Endothelial cell (in vitro differentiated cells): ENCODE measurements at regions not wholly inside any gene's neighbourhood (a gene's known extent, or its start where the extent isn't known, plus 50 kb on each side); places are given as distances from the start of the nearest gene placed in this dataset.
A peak's percentile ranks its signal among the peaks of the same experiment; 100 is the strongest.

Experiments
- DNase-seq: peaks from one replicate; pipeline ENCODE4 v3.0.0; 2021; ENCODE audit warnings: low spot score
- H3K27ac Mint-ChIP-seq: one replicate; pipeline ENCODE4 v1.8.0; 2021; ENCODE audit warnings: mixed read lengths, inconsistent platforms; ENCODE audit not compliant: unreplicated experiment
- H3K27me3 Mint-ChIP-seq: one replicate; pipeline ENCODE4 v1.8.0; 2021; ENCODE audit warnings: mild to moderate bottlenecking, moderate library complexity, mixed read lengths, inconsistent platforms; ENCODE audit not compliant: unreplicated experiment
- H3K36me3 Mint-ChIP-seq: one replicate; pipeline ENCODE4 v1.8.0; 2021; ENCODE audit warnings: mild to moderate bottlenecking, low read depth, mixed read lengths, inconsistent platforms; ENCODE audit not compliant: unreplicated experiment
- H3K4me1 Mint-ChIP-seq: one replicate; pipeline ENCODE4 v1.8.0; 2021; ENCODE audit warnings: mild to moderate bottlenecking, mixed read lengths, inconsistent platforms; ENCODE audit not compliant: unreplicated experiment
- H3K4me3 Mint-ChIP-seq: one replicate; pipeline ENCODE4 v1.8.0; 2021; ENCODE audit warnings: mild to moderate bottlenecking, mixed read lengths, inconsistent platforms; ENCODE audit not compliant: unreplicated experiment
- H3K9me3 Mint-ChIP-seq: one replicate; pipeline ENCODE4 v1.8.0; 2021; ENCODE audit warnings: mixed read lengths, inconsistent platforms; ENCODE audit not compliant: unreplicated experiment
- CTCF ChIP-seq: fragments of 200-600 bp; sonication (generic); IDR thresholded peaks from one replicate; pipeline ENCODE4 v1.5.0; 2021; ENCODE audit warnings: antibody characterized with exemption; ENCODE audit not compliant: unreplicated experiment

GRCh38 chr4:27702730-27703431, 842.2 kb downstream of the STIM2 start:
- Mint-ChIP-seq H3K36me3 (no peaks in the 10 kb centered on the region), H3K4me3 (no peak overlapping the region), H3K9me3 (no peaks in the 10 kb centered on the region), H3K27ac (no peak overlapping the region), H3K27me3 (no peaks in the 10 kb centered on the region), H3K4me1 (no peaks in the 10 kb centered on the region)
- TF ChIP-seq CTCF, result peak; percentile 36
- peak; percentile 15 for DNase-seq

- Mint-ChIP-seq H3K9me3 (no peaks in the 10 kb centered on the region), H3K36me3 (no peaks in the 10 kb centered on the region), H3K27me3 (no peaks in the 10 kb centered on the region), H3K4me1 (no peaks in the 10 kb centered on the region), H3K4me3 (no peak overlapping the region), H3K27ac (no peak overlapping the region)
- DNase-seq, result no peak
- TF ChIP-seq CTCF, result no peak
Observed at GRCh38 chr4:27703771-27704170, 843.1 kb downstream of the STIM2 start.

- Mint-ChIP-seq H3K36me3 (no peaks in the 10 kb centered on the region), H3K27me3 (no peaks in the 10 kb centered on the region), H3K27ac (no peak overlapping the region), H3K9me3 (no peaks in the 10 kb centered on the region), H3K4me1 (no peaks in the 10 kb centered on the region), H3K4me3 (no peak overlapping the region)
- no peak for DNase-seq
- no peak for TF ChIP-seq CTCF
Observed at GRCh38 chr4:27711041-27711440, 850.4 kb downstream of the STIM2 start.

- Mint-ChIP-seq H3K27me3 (no peaks in the 10 kb centered on the region), H3K27ac (no peak overlapping the region), H3K4me1 (no peaks in the 10 kb centered on the region), H3K36me3 (no peaks in the 10 kb centered on the region), H3K9me3 (no peaks in the 10 kb centered on the region), H3K4me3 (no peak overlapping the region)
- TF ChIP-seq CTCF, result no peak
- no peak for DNase-seq
Observed at GRCh38 chr4:27714073-27714472, 853.4 kb downstream of the STIM2 start.

- Mint-ChIP-seq H3K36me3 (no peaks in the 10 kb centered on the region), H3K27me3 (no peaks in the 10 kb centered on the region), H3K9me3 (no peaks in the 10 kb centered on the region)
Observed at GRCh38 chr4:27716693-27717430, 856.2 kb downstream of the STIM2 start.

More at GRCh38 chr4:27716693-27717430, 856.2 kb downstream of the STIM2 start:
- no peak for TF ChIP-seq CTCF
- no peak for DNase-seq
- Mint-ChIP-seq H3K4me1 (no peaks in the 10 kb centered on the region), H3K27ac (no peak overlapping the region), H3K4me3 (no peak overlapping the region)
